HG02588 (cell line): ENCODE measurements at regions not wholly inside any gene's neighbourhood (a gene's known extent, or its start where the extent isn't known, plus 50 kb on each side); places are given as distances from the start of the nearest gene placed in this dataset.
"Not testable (repeated sequence)": the region's sequence is repeated elsewhere in the genome, so short reads cannot be mapped to it uniquely, and the experiment has no call there.

Source experiments
- ATAC-seq: cut with Tn5 transposase; IDR thresholded peaks from one replicate; pipeline ENCODE4 v1.9.1; 2021; ENCODE audit warnings: mild to moderate bottlenecking, moderate library complexity; ENCODE audit not compliant: unreplicated experiment

GRCh38 chr5:164237486-164237885 lies 732.1 kb downstream of the MAT2B start:
- ATAC-seq, result no peak

- ATAC-seq, result not testable (repeated sequence)
These were observed 746.4 kb downstream of the MAT2B start for GRCh38 chr5:164251781-164252180.

GRCh38 chr5:164253764-164254163 lies 748.3 kb downstream of the MAT2B start:
- no peak for ATAC-seq

- ATAC-seq, result no peak
These were observed 750.3 kb downstream of the MAT2B start for GRCh38 chr5:164255598-164256213.

GRCh38 chr5:164256351-164256750 lies 750.9 kb downstream of the MAT2B start:
- ATAC-seq, result no peak

GRCh38 chr5:164256954-164257353 lies 751.5 kb downstream of the MAT2B start:
- ATAC-seq, result no peak

GRCh38 chr5:164265566-164265965 lies 760.1 kb downstream of the MAT2B start:
- no peak for ATAC-seq

- no peak for ATAC-seq
These were observed 761.2 kb downstream of the MAT2B start for GRCh38 chr5:164266571-164266970.

- ATAC-seq, result no peak
These were observed 772.3 kb downstream of the MAT2B start for GRCh38 chr5:164277720-164278119.

GRCh38 chr5:164289526-164289925 lies 784.1 kb downstream of the MAT2B start:
- ATAC-seq, result no peak

GRCh38 chr5:164296603-164297080 lies 791.2 kb downstream of the MAT2B start:
- ATAC-seq, result no peak

GRCh38 chr5:164298165-164298564 lies 792.7 kb downstream of the MAT2B start:
- ATAC-seq, result no peak

- no peak for ATAC-seq
These were observed 794.9 kb downstream of the MAT2B start for GRCh38 chr5:164300295-164300694.

GRCh38 chr5:164301136-164301535 lies 795.7 kb downstream of the MAT2B start:
- no peak for ATAC-seq

- ATAC-seq, result no peak
These were observed 796.3 kb downstream of the MAT2B start for GRCh38 chr5:164301708-164302107.

GRCh38 chr5:164302533-164303235 lies 797.3 kb downstream of the MAT2B start:
- ATAC-seq, result no peak

GRCh38 chr5:164303646-164304215 lies 798.3 kb downstream of the MAT2B start:
- no peak for ATAC-seq

GRCh38 chr5:164306662-164307061 lies 801.2 kb downstream of the MAT2B start:
- ATAC-seq, result no peak

- no peak for ATAC-seq
These were observed 807.4 kb downstream of the MAT2B start for GRCh38 chr5:164312801-164313200.

GRCh38 chr5:164317676-164318075 lies 812.3 kb downstream of the MAT2B start:
- ATAC-seq, result no peak

- ATAC-seq, result no peak
These were observed 813.7 kb downstream of the MAT2B start for GRCh38 chr5:164319161-164319560.

- ATAC-seq, result no peak
These were observed 818.8 kb downstream of the MAT2B start for GRCh38 chr5:164324239-164324638.
